Common myeloid progenitor, CD34-positive (primary cell): ENCODE measurements at regions not wholly inside any gene's neighbourhood (a gene's known extent, or its start where the extent isn't known, plus 50 kb on each side); places are given as distances from the start of the nearest gene placed in this dataset.
A peak's percentile ranks its signal among the peaks of the same experiment; 100 is the strongest.

ENCODE experiments used
- CTCF ChIA-PET: fragments of 350-600 bp; sonication (Branson Sonifier 250); formaldehyde crosslinking; loops from one replicate; lab custom pipeline; 2021; ENCODE audit warnings: antibody characterized with exemption; lab: Charles Lee
- POLR2A ChIA-PET: fragments of 350-600 bp; sonication (Branson Sonifier 250); formaldehyde crosslinking; loops from one replicate; lab custom pipeline; 2021; ENCODE audit warnings: antibody characterized with exemption; lab: Charles Lee
- DNase-seq, 3 donors: peaks; one replicate each; pipeline versions ENCODE4 v3.0.0 to v3.0.0-alpha.2; 2013
- H3K27ac ChIP-seq, 2 experiments: 1 replicate in 1 of 2; 2 replicates in 1 of 2; pipeline ENCODE4 v1.7.0; 2013; ENCODE audit warnings: inconsistent platforms in 2 of 2, low read length in 2 of 2, mild to moderate bottlenecking in 2 of 2, low read depth in 1 of 2, moderate library complexity in 1 of 2; ENCODE audit not compliant: severe bottlenecking in 2 of 2, insufficient read depth in 1 of 2, poor library complexity in 1 of 2
- H3K27me3 ChIP-seq, 5 experiments: replicated peaks in 2 of 5; 1 replicate in 3 of 5; 2 replicates in 2 of 5; pipeline versions ENCODE4 v1.6.1 to v1.7.0; 2013; ENCODE audit warnings: low read length in 4 of 5, mild to moderate bottlenecking in 2 of 5, moderate library complexity in 2 of 5, inconsistent platforms in 1 of 5; ENCODE audit not compliant: insufficient read depth in 5 of 5, control insufficient read depth in 4 of 5
- H3K36me3 ChIP-seq, 4 experiments: 1 replicate in 2 of 4; 2 replicates in 2 of 4; pipeline versions ENCODE4 v1.6.1 to v1.7.0; 2013; ENCODE audit warnings: low read length in 3 of 4, control low read depth in 1 of 4, mild to moderate bottlenecking in 1 of 4; ENCODE audit not compliant: control insufficient read depth in 4 of 4, insufficient read depth in 4 of 4
- H3K4me1 ChIP-seq, 4 experiments: 1 replicate in 3 of 4; 2 replicates in 1 of 4; pipeline versions ENCODE4 v1.6.1 to v1.7.1; 2013; ENCODE audit warnings: low read length in 3 of 4, mild to moderate bottlenecking in 3 of 4, control low read depth in 1 of 4, inconsistent platforms in 1 of 4, moderate library complexity in 1 of 4; ENCODE audit not compliant: control insufficient read depth in 4 of 4, insufficient read depth in 4 of 4; ENCODE audit errors: control extremely low read depth in 1 of 4
- H3K4me3 ChIP-seq, 7 experiments: 1 replicate in 4 of 7; 2 replicates in 3 of 7; pipeline versions ENCODE4 v1.5.1 to v1.7.0; 2013; ENCODE audit warnings: mild to moderate bottlenecking in 7 of 7, low read length in 6 of 7, moderate library complexity in 6 of 7, inconsistent platforms in 2 of 7, low read depth in 2 of 7, control low read depth in 1 of 7; ENCODE audit not compliant: insufficient read depth in 4 of 7, control insufficient read depth in 1 of 7; ENCODE audit errors: extremely low read depth in 1 of 7
- H3K9me3 ChIP-seq, 5 experiments: 1 replicate in 4 of 5; 2 replicates in 1 of 5; pipeline versions ENCODE4 v1.6.1 to v1.7.1; 2013; ENCODE audit warnings: low read length in 4 of 5, mild to moderate bottlenecking in 2 of 5, inconsistent platforms in 1 of 5, low read depth in 1 of 5, moderate library complexity in 1 of 5; ENCODE audit not compliant: control insufficient read depth in 4 of 5, insufficient read depth in 2 of 5; ENCODE audit errors: control extremely low read depth in 1 of 5
- WGBS: methylation state at CpG from one replicate; pipeline ENCODE4 v1.1.5; 2013; ENCODE audit not compliant: insufficient coverage; 5-methylcytosine and 5-hydroxymethylcytosine counted together

GRCh38 chr21:22342889-22343288 is 1344.7 kb downstream of the NCAM2 start:
- Histone ChIP-seq H3K4me1 (peaks cover 0 to 3% (median 0%) of the 10 kb centered on the region in 4 experiments), H3K4me3 (no peak overlapping the region), H3K27me3 (no peaks in the 10 kb centered on the region), H3K27ac (no peak overlapping the region), H3K9me3 (peaks cover 0 to 7% (median 0%) of the 10 kb centered on the region in 5 experiments), H3K36me3 (no peaks in the 10 kb centered on the region)
- CTCF ChIA-PET = no interaction called here
- DNase-seq = peak in 2 of 3 donors; percentile 29 to 34
- 0% methylated on average over 1 of the region's 1 CpG for WGBS
- POLR2A ChIA-PET = no interaction called here

GRCh38 chr21:22343303-22343702 is 1345.1 kb downstream of the NCAM2 start:
- ChIA-PET POLR2A (no interaction called here), CTCF (no interaction called here)
- WGBS = no CpG with 5 or more reads among the region's 2 CpGs
- no peak overlapping the region for H3K4me3 ChIP-seq
- H3K36me3 ChIP-seq = no peaks in the 10 kb centered on the region
- H3K27ac ChIP-seq = no peak overlapping the region
- no peak for DNase-seq
- H3K4me1 ChIP-seq = peaks cover 0 to 3% (median 0%) of the 10 kb centered on the region in 4 experiments
- no peaks in the 10 kb centered on the region for H3K27me3 ChIP-seq
- peaks cover 0 to 7% (median 0%) of the 10 kb centered on the region in 5 experiments for H3K9me3 ChIP-seq

- CTCF ChIA-PET = no interaction called here
These were observed 1345.5 kb downstream of the NCAM2 start for GRCh38 chr21:22343721-22344120.

GRCh38 chr21:22345624-22346023 is 1347.4 kb downstream of the NCAM2 start:
- H3K4me3 ChIP-seq = no peak overlapping the region
- POLR2A ChIA-PET = no interaction called here
- H3K27me3 ChIP-seq = no peaks in the 10 kb centered on the region
- CTCF ChIA-PET = no interaction called here
- peaks cover 0 to 3% (median 0%) of the 10 kb centered on the region in 4 experiments for H3K4me1 ChIP-seq
- no peaks in the 10 kb centered on the region for H3K36me3 ChIP-seq
- no peak overlapping the region for H3K27ac ChIP-seq
- peaks cover 0 to 4% (median 0%) of the 10 kb centered on the region in 5 experiments for H3K9me3 ChIP-seq
- no peak for DNase-seq

More at GRCh38 chr21:22343721-22344120, 1345.5 kb downstream of the NCAM2 start:
- POLR2A ChIA-PET = no interaction called here
- no peaks in the 10 kb centered on the region for H3K27me3 ChIP-seq
- H3K27ac ChIP-seq = no peak overlapping the region
- no peak for DNase-seq
- peaks cover 0 to 7% (median 0%) of the 10 kb centered on the region in 5 experiments for H3K9me3 ChIP-seq
- no peaks in the 10 kb centered on the region for H3K36me3 ChIP-seq
- no peak overlapping the region for H3K4me3 ChIP-seq
- H3K4me1 ChIP-seq = peaks cover 0 to 3% (median 0%) of the 10 kb centered on the region in 4 experiments

- no CpG with 5 or more reads among the region's 1 CpG for WGBS
- ChIA-PET POLR2A (no interaction called here), CTCF (no interaction called here)
- Histone ChIP-seq H3K4me3 (no peak overlapping the region), H3K9me3 (no peaks in the 10 kb centered on the region), H3K27ac (no peak overlapping the region), H3K36me3 (no peaks in the 10 kb centered on the region), H3K27me3 (no peaks in the 10 kb centered on the region), H3K4me1 (peaks cover 0 to 3% (median 0%) of the 10 kb centered on the region in 4 experiments)
- no peak for DNase-seq
These were observed 1348.4 kb downstream of the NCAM2 start for GRCh38 chr21:22346576-22346975.

GRCh38 chr21:22351076-22351475 is 1352.9 kb downstream of the NCAM2 start:
- no CpG with 5 or more reads among the region's 2 CpGs for WGBS
- no peaks in the 10 kb centered on the region for H3K4me1 ChIP-seq
- H3K27me3 ChIP-seq = no peaks in the 10 kb centered on the region
- no peaks in the 10 kb centered on the region for H3K36me3 ChIP-seq
- CTCF ChIA-PET = no interaction called here
- H3K27ac ChIP-seq = no peak overlapping the region
- H3K4me3 ChIP-seq = no peak overlapping the region
- no peak for DNase-seq
- POLR2A ChIA-PET = no interaction called here
- no peaks in the 10 kb centered on the region for H3K9me3 ChIP-seq

- POLR2A ChIA-PET = no interaction called here
- Histone ChIP-seq H3K9me3 (no peaks in the 10 kb centered on the region), H3K36me3 (no peaks in the 10 kb centered on the region), H3K27ac (no peak overlapping the region), H3K4me3 (no peak overlapping the region), H3K4me1 (no peaks in the 10 kb centered on the region), H3K27me3 (no peaks in the 10 kb centered on the region)
- CTCF ChIA-PET = no interaction called here
- no peak for DNase-seq
- no CpG with 5 or more reads among the region's 1 CpG for WGBS
These were observed 1353.9 kb downstream of the NCAM2 start for GRCh38 chr21:22352088-22352487.
